ENCODE measurements at regions not wholly inside any gene's neighbourhood (a gene's known extent, or its start where the extent isn't known, plus 50 kb on each side); places are given as distances from the start of the nearest gene placed in this dataset.

GRCh38 chr6:126761854-126762253 is 356.6 kb upstream of the RSPO3 start:
- TF ChIP-seq CTCF (conservative IDR thresholded peaks at IDR 0.05; ENCODE audit: low read depth, low read length), result no peak
- TF ChIP-seq CEBPB (IDR thresholded peaks at IDR 0.05; ENCODE audit: low read depth, low read length), result no peak
- no peak for TF ChIP-seq POLR2A (IDR thresholded peaks at IDR 0.05; ENCODE audit: low read depth, low read length)
- no peak for TF ChIP-seq RAD21 (IDR thresholded peaks at IDR 0.05; ENCODE audit: low read length)
- TF ChIP-seq USF2 (IDR thresholded peaks at IDR 0.05; ENCODE audit: low read depth, low read length), result no peak
- TF ChIP-seq NFE2L2 (IDR thresholded peaks at IDR 0.05; ENCODE audit: low read depth, low read length), result no peak
- TF ChIP-seq ELK1 (IDR thresholded peaks at IDR 0.05; ENCODE audit: borderline replicate concordance, low read depth, low read length), result no peak
- TF ChIP-seq SMC3 (IDR thresholded peaks at IDR 0.05; ENCODE audit: low read depth, low read length), result no peak
